ENCODE measurements at regions not wholly inside any gene's neighbourhood (a gene's known extent, or its start where the extent isn't known, plus 50 kb on each side); places are given as distances from the start of the nearest gene placed in this dataset.

DNA sequence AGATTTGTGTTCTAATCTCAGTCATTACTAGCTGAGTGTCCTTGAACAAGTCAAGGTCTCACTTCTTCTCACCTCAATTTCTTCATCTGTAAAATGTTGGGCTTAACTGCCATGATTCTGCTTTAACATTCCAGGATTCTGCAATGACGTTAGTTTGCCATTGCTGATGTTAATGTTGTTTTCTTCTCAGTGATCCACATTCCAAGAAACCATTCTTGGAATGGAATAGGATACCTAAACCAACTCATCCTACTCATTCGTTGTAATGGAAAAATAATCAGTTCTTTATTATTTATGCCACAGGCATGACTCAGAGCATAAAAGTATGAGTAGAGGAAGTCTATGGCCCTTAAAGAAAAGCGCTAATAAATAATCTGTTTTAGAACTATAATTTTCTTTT, 140.2 kb upstream of the ETAA1 start:
- Histone ChIP-seq H3K36me3 (ENCODE audit: insufficient read depth, low read length) (no peaks in the 10 kb centered on the region), H3K27ac (ENCODE audit: low read depth, low read length) (no peak overlapping the region), H3K27me3 (ENCODE audit: control insufficient read depth in 1 of 2, insufficient read depth in 2 of 2, low read length in 2 of 2) (no peaks in the 10 kb centered on the region), H3K9ac (ENCODE audit: low read length) (no peak overlapping the region), H3K4me1 (ENCODE audit: insufficient read depth, low read length) (peaks cover 20% of the 10 kb centered on the region), H3K9me3 (ENCODE audit: low read length) (no peaks in the 10 kb centered on the region), H3K4me3 (ENCODE audit: low read depth in 1 of 2, low read length in 2 of 2) (no peak overlapping the region)

DNA sequence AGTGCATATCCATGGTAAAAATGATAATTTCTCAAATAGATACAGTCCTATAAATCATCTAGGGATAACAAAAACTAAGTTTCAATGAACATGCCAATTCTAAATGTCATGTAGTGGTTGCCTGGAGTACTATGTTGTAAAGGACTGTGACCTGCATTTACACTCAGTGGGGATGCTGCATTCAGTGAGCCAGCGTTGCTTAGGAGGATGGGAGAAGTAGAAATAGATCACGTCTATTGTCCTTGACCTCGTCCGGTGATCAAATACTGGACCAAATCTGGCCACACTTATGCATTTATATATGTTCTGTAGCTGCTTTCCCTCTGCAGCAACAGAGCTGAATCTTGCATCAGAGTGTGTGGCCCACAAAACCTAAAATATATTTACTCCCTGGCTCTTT, 139.0 kb upstream of the ETAA1 start:
- Histone ChIP-seq H3K9ac (ENCODE audit: low read length) (no peak overlapping the region), H3K4me1 (ENCODE audit: insufficient read depth, low read length) (peaks cover 20% of the 10 kb centered on the region), H3K27me3 (ENCODE audit: control insufficient read depth in 1 of 2, insufficient read depth in 2 of 2, low read length in 2 of 2) (no peaks in the 10 kb centered on the region), H3K9me3 (ENCODE audit: low read length) (no peaks in the 10 kb centered on the region), H3K4me3 (ENCODE audit: low read depth in 1 of 2, low read length in 2 of 2) (no peak overlapping the region), H3K27ac (ENCODE audit: low read depth, low read length) (no peak overlapping the region), H3K36me3 (ENCODE audit: insufficient read depth, low read length) (no peaks in the 10 kb centered on the region)

DNA sequence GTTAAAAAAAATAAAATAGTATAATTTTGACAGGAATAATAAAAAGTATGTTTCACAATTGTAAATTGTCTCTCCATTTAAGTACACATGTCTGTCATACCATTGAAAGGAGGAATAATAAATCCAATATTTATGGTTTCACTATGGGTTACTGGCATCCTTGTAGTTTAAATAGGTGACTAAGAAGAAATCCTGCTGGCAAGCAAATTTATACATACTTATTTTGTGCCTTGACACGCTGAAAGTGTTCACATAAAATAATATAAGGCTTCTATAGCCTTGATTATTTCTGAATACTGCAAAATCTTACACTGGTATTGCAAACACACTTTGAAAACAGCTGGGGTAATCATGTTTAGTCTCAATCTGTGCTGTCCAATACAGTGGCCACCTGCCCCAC, 138.3 kb upstream of the ETAA1 start:
- peaks cover 20% of the 10 kb centered on the region for H3K4me1 ChIP-seq (ENCODE audit: insufficient read depth, low read length)
- H3K36me3 ChIP-seq (ENCODE audit: insufficient read depth, low read length): no peaks in the 10 kb centered on the region
- H3K9me3 ChIP-seq (ENCODE audit: low read length): no peaks in the 10 kb centered on the region
- H3K27ac ChIP-seq (ENCODE audit: low read depth, low read length): peak overlapping the region; percentile 13
- H3K9ac ChIP-seq (ENCODE audit: low read length): no peak overlapping the region
- no peaks in the 10 kb centered on the region for H3K27me3 ChIP-seq (ENCODE audit: control insufficient read depth in 1 of 2, insufficient read depth in 2 of 2, low read length in 2 of 2)
- H3K4me3 ChIP-seq (ENCODE audit: low read depth in 1 of 2, low read length in 2 of 2): no peak overlapping the region

DNA sequence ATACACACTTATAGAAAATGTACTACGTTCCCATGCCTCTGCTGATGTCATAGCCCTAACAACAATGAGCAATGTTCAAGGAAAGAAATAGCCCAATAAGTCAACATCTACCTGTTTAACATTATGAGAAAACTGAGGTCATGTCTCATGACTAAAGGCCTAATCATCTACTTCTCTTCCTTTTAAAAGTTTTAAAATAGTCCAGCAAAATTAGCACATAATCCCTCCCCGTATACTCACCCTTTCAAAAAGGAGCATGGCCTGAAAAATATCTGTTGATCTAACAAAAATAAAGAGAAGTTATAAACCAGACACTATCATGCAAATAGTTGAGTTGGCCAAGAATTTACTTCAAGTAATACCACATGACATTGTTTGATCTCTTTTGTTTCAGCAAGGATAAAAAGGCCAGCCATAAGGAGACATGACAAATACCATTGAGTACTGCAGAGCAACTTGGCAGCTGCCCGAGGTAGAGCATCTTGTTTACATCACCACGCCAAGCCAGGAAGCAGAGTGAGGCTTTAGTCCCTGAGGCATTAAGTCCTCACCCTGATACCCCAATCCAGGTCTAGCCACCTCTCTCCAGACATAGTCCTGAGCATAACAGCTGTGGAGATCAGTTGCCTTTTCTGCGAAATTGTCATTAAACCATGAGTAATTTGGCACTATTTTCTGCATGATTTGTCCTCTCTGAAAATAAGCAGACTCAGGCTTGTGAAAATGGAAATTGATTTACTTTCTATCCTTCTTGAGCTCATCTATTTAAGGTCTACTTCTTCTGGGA, 137.4 kb upstream of the ETAA1 start:
- H3K36me3 ChIP-seq (ENCODE audit: insufficient read depth, low read length): no peaks in the 10 kb centered on the region
- no peaks in the 10 kb centered on the region for H3K27me3 ChIP-seq (ENCODE audit: control insufficient read depth in 1 of 2, insufficient read depth in 2 of 2, low read length in 2 of 2)
- peak overlapping the region; percentile 72 for H3K27ac ChIP-seq (ENCODE audit: low read depth, low read length)
- H3K9ac ChIP-seq (ENCODE audit: low read length): no peak overlapping the region
- H3K4me3 ChIP-seq (ENCODE audit: low read depth in 1 of 2, low read length in 2 of 2): no peak overlapping the region
- H3K4me1 ChIP-seq (ENCODE audit: insufficient read depth, low read length): peaks cover 20% of the 10 kb centered on the region
- no peaks in the 10 kb centered on the region for H3K9me3 ChIP-seq (ENCODE audit: low read length)

DNA sequence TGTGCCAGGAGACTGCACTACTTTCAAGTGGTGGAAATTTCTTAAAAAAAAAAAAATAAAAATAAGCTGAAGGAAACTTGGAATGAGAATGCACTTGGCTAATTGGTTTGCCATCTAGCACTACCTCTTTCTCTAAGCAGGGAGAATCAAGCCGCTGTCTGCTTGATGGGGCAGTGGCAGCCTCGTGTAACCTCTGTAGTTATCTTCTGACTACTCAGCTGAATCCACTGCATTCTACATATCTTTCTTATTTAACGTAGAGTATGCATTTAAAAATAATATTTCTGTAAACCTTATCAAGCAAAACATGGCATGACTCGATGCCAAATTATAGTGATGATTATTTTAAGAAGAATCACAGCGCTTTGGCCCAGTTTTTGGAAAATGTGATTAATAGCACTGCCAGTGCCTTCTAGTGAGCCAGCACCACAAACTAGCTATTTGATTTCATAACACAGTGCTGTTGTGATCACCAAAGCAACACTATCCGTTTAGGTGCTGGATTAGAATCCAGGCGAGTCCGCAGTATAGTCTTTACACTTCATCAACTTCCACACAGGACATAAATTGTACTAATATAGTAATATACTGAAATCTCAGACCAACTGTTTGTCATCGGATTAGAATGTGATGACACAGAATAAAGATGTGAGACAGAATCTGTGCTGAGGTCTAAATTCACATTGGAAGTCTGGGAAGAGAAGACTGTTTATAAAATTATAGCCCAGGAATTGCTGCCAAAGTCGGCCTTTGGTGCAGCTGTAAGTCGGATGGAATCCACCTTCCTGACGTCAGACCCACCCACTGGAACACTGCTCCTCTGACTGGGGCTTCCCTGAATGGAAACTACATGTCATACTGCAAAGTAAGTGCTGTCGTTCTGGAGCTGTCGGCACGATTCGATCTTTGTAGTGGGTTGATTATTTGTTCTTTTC, 136.5 kb upstream of the ETAA1 start:
- Histone ChIP-seq H3K9me3 (ENCODE audit: low read length) (no peaks in the 10 kb centered on the region), H3K27me3 (ENCODE audit: control insufficient read depth in 1 of 2, insufficient read depth in 2 of 2, low read length in 2 of 2) (no peaks in the 10 kb centered on the region), H3K4me1 (ENCODE audit: insufficient read depth, low read length) (peaks cover 20% of the 10 kb centered on the region), H3K36me3 (ENCODE audit: insufficient read depth, low read length) (no peaks in the 10 kb centered on the region), H3K4me3 (ENCODE audit: low read depth in 1 of 2, low read length in 2 of 2) (peak overlapping the region in 1 of 2 donors; percentile 24), H3K9ac (ENCODE audit: low read length) (peak overlapping the region; percentile 47), H3K27ac (ENCODE audit: low read depth, low read length) (peak overlapping the region; percentile 86)

DNA sequence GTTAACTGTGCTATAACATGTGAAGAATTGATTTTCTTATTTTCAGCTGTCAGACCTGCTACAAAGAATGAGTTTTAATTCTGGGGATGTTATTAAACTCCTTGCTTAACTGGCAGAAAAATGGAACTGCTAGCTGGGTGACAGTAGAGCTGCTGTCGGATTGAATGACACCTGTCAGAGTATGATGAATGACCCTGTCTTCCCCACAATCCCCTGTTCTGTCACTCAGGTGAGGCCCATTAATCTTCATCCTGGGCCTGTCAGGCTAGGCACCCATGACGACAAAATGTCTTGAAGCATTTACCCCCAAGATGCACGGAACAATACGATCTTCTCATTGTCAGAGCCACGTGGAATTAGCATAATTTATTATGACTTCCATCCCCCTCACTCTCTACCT, 129.9 kb upstream of the ETAA1 start:
- Histone ChIP-seq H3K4me1 (ENCODE audit: insufficient read depth, low read length) (no peaks in the 10 kb centered on the region), H3K9ac (ENCODE audit: low read length) (no peak overlapping the region), H3K36me3 (ENCODE audit: insufficient read depth, low read length) (no peaks in the 10 kb centered on the region), H3K27me3 (ENCODE audit: control insufficient read depth in 1 of 2, insufficient read depth in 2 of 2, low read length in 2 of 2) (no peaks in the 10 kb centered on the region), H3K27ac (ENCODE audit: low read depth, low read length) (no peak overlapping the region), H3K4me3 (ENCODE audit: low read depth in 1 of 2, low read length in 2 of 2) (no peak overlapping the region), H3K9me3 (ENCODE audit: low read length) (no peaks in the 10 kb centered on the region)

DNA sequence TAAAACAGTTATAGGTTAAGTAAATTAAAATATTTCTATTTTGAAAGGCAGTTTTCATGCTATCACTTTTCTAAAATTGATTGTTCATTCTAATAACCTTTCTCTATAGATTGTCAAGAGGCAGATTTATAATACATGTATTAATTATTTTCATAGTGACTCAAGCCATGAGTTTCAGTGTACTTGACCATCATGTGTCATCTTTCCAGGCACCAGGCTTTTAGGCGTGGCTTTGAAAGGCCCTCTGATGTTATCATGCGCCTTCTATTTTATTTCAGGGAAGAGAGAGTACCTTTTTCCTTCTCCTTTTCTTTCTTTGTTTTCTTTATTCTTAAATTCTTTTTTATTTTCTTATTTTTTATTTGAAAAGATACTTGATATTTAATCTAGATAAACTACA, 128.3 kb upstream of the ETAA1 start:
- Histone ChIP-seq H3K27me3 (ENCODE audit: control insufficient read depth in 1 of 2, insufficient read depth in 2 of 2, low read length in 2 of 2) (no peaks in the 10 kb centered on the region), H3K4me1 (ENCODE audit: insufficient read depth, low read length) (no peaks in the 10 kb centered on the region), H3K36me3 (ENCODE audit: insufficient read depth, low read length) (no peaks in the 10 kb centered on the region), H3K9ac (ENCODE audit: low read length) (no peak overlapping the region), H3K4me3 (ENCODE audit: low read depth in 1 of 2, low read length in 2 of 2) (no peak overlapping the region), H3K27ac (ENCODE audit: low read depth, low read length) (no peak overlapping the region), H3K9me3 (ENCODE audit: low read length) (no peaks in the 10 kb centered on the region)

DNA sequence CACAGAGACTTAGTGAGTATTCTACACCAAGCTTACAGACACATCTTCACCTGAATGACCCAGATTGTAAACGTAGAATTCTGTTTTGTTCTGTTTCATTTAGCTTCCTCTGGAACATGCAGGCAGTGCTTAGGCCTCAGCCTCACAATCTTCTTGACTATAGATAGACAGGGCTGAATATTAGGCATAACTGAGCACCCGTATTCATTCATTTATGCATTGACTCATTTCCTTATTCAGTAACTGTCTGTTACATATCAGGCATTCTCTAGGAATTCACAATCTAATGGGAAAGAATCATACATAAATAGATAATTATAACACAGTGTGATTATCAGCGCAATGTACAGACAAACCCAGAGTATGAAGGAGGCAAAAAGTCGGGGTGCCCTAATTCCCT, 124.9 kb upstream of the ETAA1 start:
- no peak overlapping the region for H3K4me3 ChIP-seq (ENCODE audit: low read depth in 1 of 2, low read length in 2 of 2)
- H3K9me3 ChIP-seq (ENCODE audit: low read length): no peaks in the 10 kb centered on the region

DNA sequence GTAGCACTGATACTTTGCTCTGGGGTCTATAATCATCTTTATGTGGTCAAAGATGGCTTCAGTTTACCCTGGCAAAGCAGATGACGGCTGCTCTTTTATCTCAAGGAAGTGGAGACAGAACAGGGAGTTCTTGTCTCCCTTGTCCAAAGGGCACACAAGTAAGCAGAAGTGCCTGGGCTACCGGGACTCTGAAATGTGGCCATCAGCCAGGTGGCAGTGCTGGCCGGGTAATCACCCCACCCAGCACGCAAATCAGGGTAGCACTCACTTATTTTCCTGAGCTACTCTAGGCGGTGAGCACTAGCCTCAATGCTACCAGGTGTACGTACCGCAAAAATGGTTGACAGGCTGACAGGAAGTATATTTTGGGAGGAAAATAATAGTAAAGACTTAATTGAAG, 119.7 kb upstream of the ETAA1 start:
- Histone ChIP-seq H3K36me3 (ENCODE audit: insufficient read depth, low read length) (no peaks in the 10 kb centered on the region), H3K9ac (ENCODE audit: low read length) (no peak overlapping the region), H3K4me1 (ENCODE audit: insufficient read depth, low read length) (peaks cover 5% of the 10 kb centered on the region), H3K9me3 (ENCODE audit: low read length) (no peaks in the 10 kb centered on the region), H3K4me3 (ENCODE audit: low read depth in 1 of 2, low read length in 2 of 2) (no peak overlapping the region), H3K27ac (ENCODE audit: low read depth, low read length) (no peak overlapping the region), H3K27me3 (ENCODE audit: control insufficient read depth in 1 of 2, insufficient read depth in 2 of 2, low read length in 2 of 2) (no peaks in the 10 kb centered on the region)

More for the DNA sequence above, 124.9 kb upstream of the ETAA1 start:
- Histone ChIP-seq H3K9ac (ENCODE audit: low read length) (no peak overlapping the region), H3K4me1 (ENCODE audit: insufficient read depth, low read length) (no peaks in the 10 kb centered on the region), H3K27me3 (ENCODE audit: control insufficient read depth in 1 of 2, insufficient read depth in 2 of 2, low read length in 2 of 2) (no peaks in the 10 kb centered on the region), H3K27ac (ENCODE audit: low read depth, low read length) (no peak overlapping the region), H3K36me3 (ENCODE audit: insufficient read depth, low read length) (no peaks in the 10 kb centered on the region)

DNA sequence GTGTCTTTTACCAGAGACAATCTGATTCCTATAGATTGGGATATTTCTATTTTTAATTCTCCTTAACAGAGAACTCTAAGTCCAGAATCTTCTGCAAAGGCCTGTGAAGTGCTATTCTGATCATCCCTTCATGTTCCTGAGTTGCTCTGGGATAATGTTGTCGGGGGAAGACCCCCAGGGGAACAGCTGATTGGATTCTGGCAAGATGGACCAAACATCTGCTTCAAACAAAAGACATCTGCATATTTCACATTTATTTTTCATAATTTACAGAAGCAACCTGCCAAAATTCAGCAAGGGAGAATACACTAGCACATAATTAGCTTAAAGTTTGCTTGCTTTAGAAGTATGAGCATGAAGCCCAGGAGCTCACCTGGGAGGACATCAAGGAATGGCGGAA, 116.0 kb upstream of the ETAA1 start:
- Histone ChIP-seq H3K27me3 (ENCODE audit: control insufficient read depth in 1 of 2, insufficient read depth in 2 of 2, low read length in 2 of 2) (no peaks in the 10 kb centered on the region), H3K27ac (ENCODE audit: low read depth, low read length) (no peak overlapping the region), H3K4me3 (ENCODE audit: low read depth in 1 of 2, low read length in 2 of 2) (no peak overlapping the region), H3K9ac (ENCODE audit: low read length) (no peak overlapping the region), H3K9me3 (ENCODE audit: low read length) (no peaks in the 10 kb centered on the region), H3K36me3 (ENCODE audit: insufficient read depth, low read length) (no peaks in the 10 kb centered on the region), H3K4me1 (ENCODE audit: insufficient read depth, low read length) (peaks cover 6% of the 10 kb centered on the region)

DNA sequence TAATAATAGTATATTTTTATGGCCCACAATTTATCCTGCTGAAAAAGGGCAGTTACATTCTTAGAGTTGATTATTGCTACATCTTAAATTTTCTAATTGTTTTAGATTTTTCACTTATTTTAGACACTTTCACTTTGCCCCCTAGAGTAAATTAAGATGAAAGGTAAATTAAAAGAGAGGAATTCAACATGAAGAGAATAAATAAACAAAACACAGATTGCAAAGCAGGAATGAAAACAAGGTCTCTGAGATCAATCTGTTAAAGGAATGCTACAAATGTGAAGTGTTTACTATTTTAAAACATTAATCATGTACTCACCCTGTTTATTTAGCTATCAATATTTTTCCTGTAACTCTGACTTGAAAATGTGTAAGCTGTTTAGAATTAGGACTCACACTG, 113.5 kb upstream of the ETAA1 start:
- H3K27me3 ChIP-seq (ENCODE audit: control insufficient read depth in 1 of 2, insufficient read depth in 2 of 2, low read length in 2 of 2): no peaks in the 10 kb centered on the region
- H3K27ac ChIP-seq (ENCODE audit: low read depth, low read length): no peak overlapping the region
- H3K4me1 ChIP-seq (ENCODE audit: insufficient read depth, low read length): peaks cover 6% of the 10 kb centered on the region
- H3K36me3 ChIP-seq (ENCODE audit: insufficient read depth, low read length): no peaks in the 10 kb centered on the region
- H3K9me3 ChIP-seq (ENCODE audit: low read length): no peaks in the 10 kb centered on the region
- no peak overlapping the region for H3K9ac ChIP-seq (ENCODE audit: low read length)
- no peak overlapping the region for H3K4me3 ChIP-seq (ENCODE audit: low read depth in 1 of 2, low read length in 2 of 2)
